Activated CD4-positive, alpha-beta memory T cell treated with anti-CD3 and anti-CD28 coated beads, Interleukin-2, amount 10 ng/mL, durations not matched to agents 7 days and 5 days (primary cell): ENCODE measurements at regions not wholly inside any gene's neighbourhood (a gene's known extent, or its start where the extent isn't known, plus 50 kb on each side); places are given as distances from the start of the nearest gene placed in this dataset.

Source experiments
- CTCF ChIA-PET: fragments of 350-600 bp; sonication (Branson Sonifier 250); formaldehyde crosslinking; loops from one replicate; lab custom pipeline; 2021; ENCODE audit warnings: antibody characterized with exemption, inconsistent platforms; lab: Charles Lee
- POLR2A ChIA-PET: fragments of 350-600 bp; sonication (Branson Sonifier 250); formaldehyde crosslinking; loops from one replicate; lab custom pipeline; 2021; ENCODE audit warnings: antibody characterized with exemption; lab: Charles Lee
- DNase-seq: peaks from one replicate; pipeline ENCODE4 v3.0.0-alpha.2; 2020
- H3K27ac Mint-ChIP-seq: one replicate; pipeline ENCODE4 v1.8.0; 2021; ENCODE audit warnings: mild to moderate bottlenecking, mixed read lengths
- H3K27me3 Mint-ChIP-seq: one replicate; pipeline ENCODE4 v1.8.0; 2021; ENCODE audit warnings: mixed read lengths
- H3K36me3 Mint-ChIP-seq: one replicate; pipeline ENCODE4 v1.8.0; 2021; ENCODE audit warnings: low read depth, mixed read lengths
- H3K4me1 Mint-ChIP-seq: one replicate; pipeline ENCODE4 v1.8.0; 2021; ENCODE audit warnings: mixed read lengths
- H3K4me3 Mint-ChIP-seq: one replicate; pipeline ENCODE4 v1.8.0; 2021; ENCODE audit warnings: mild to moderate bottlenecking, mixed read lengths
- H3K9me3 Mint-ChIP-seq: one replicate; pipeline ENCODE4 v1.8.0; 2021; ENCODE audit warnings: mixed read lengths

- no peaks in the 10 kb centered on the region for H3K36me3 Mint-ChIP-seq
- ChIA-PET POLR2A (no interaction called here), CTCF (no interaction called here)
- H3K27me3 Mint-ChIP-seq: no peaks in the 10 kb centered on the region
- H3K27ac Mint-ChIP-seq: no peak overlapping the region
- H3K9me3 Mint-ChIP-seq: peaks cover 5% of the 10 kb centered on the region
- H3K4me1 Mint-ChIP-seq: no peaks in the 10 kb centered on the region
- DNase-seq: no peak
- H3K4me3 Mint-ChIP-seq: no peak overlapping the region
Measured at GRCh38 chr19:32020538-32020937, 324.9 kb upstream of the ZNF507 start.

- no peak for DNase-seq
- Mint-ChIP-seq H3K9me3 (peaks cover 20% of the 10 kb centered on the region), H3K4me3 (no peak overlapping the region), H3K4me1 (no peaks in the 10 kb centered on the region), H3K27me3 (no peaks in the 10 kb centered on the region), H3K27ac (no peak overlapping the region), H3K36me3 (no peaks in the 10 kb centered on the region)
- POLR2A ChIA-PET: no interaction called here
- CTCF ChIA-PET: no interaction called here
Measured at GRCh38 chr19:32022044-32022640, 323.3 kb upstream of the ZNF507 start.

GRCh38 chr19:32022731-32023563, 322.5 kb upstream of the ZNF507 start:
- DNase-seq: no peak
- Mint-ChIP-seq H3K9me3 (peaks cover 22% of the 10 kb centered on the region), H3K4me3 (no peak overlapping the region), H3K4me1 (no peaks in the 10 kb centered on the region), H3K36me3 (no peaks in the 10 kb centered on the region), H3K27ac (no peak overlapping the region), H3K27me3 (no peaks in the 10 kb centered on the region)
- CTCF ChIA-PET: no interaction called here
- POLR2A ChIA-PET: no interaction called here

GRCh38 chr19:32023564-32023832, 321.9 kb upstream of the ZNF507 start:
- ChIA-PET POLR2A (no interaction called here), CTCF (no interaction called here)
- Mint-ChIP-seq H3K4me1 (no peaks in the 10 kb centered on the region), H3K36me3 (no peaks in the 10 kb centered on the region), H3K4me3 (no peak overlapping the region), H3K27me3 (no peaks in the 10 kb centered on the region), H3K27ac (no peak overlapping the region), H3K9me3 (peaks cover 24% of the 10 kb centered on the region)
- no peak for DNase-seq

GRCh38 chr19:32029235-32029634, 316.2 kb upstream of the ZNF507 start:
- ChIA-PET POLR2A (no interaction called here), CTCF (no interaction called here)
- no peak overlapping the region for H3K27ac Mint-ChIP-seq
- H3K9me3 Mint-ChIP-seq: peaks cover 19% of the 10 kb centered on the region
- no peak overlapping the region for H3K4me3 Mint-ChIP-seq
- no peaks in the 10 kb centered on the region for H3K27me3 Mint-ChIP-seq
- DNase-seq: no peak
- no peaks in the 10 kb centered on the region for H3K4me1 Mint-ChIP-seq
- H3K36me3 Mint-ChIP-seq: no peaks in the 10 kb centered on the region

- H3K36me3 Mint-ChIP-seq: no peaks in the 10 kb centered on the region
- ChIA-PET CTCF (no interaction called here), POLR2A (no interaction called here)
- H3K27me3 Mint-ChIP-seq: no peaks in the 10 kb centered on the region
- no peak for DNase-seq
- H3K9me3 Mint-ChIP-seq: peaks cover 2% of the 10 kb centered on the region
- H3K27ac Mint-ChIP-seq: no peak overlapping the region
- H3K4me3 Mint-ChIP-seq: no peak overlapping the region
- no peaks in the 10 kb centered on the region for H3K4me1 Mint-ChIP-seq
Measured at GRCh38 chr19:32032561-32032960, 312.8 kb upstream of the ZNF507 start.

- ChIA-PET CTCF (no interaction called here), POLR2A (no interaction called here)
- Mint-ChIP-seq H3K36me3 (no peaks in the 10 kb centered on the region), H3K4me3 (no peak overlapping the region), H3K27me3 (no peaks in the 10 kb centered on the region), H3K9me3 (no peaks in the 10 kb centered on the region), H3K4me1 (no peaks in the 10 kb centered on the region), H3K27ac (no peak overlapping the region)
- DNase-seq: no peak
Measured at GRCh38 chr19:32035626-32036025, 309.8 kb upstream of the ZNF507 start.

GRCh38 chr19:32038021-32038920, 307.1 kb upstream of the ZNF507 start:
- H3K27ac Mint-ChIP-seq: no peak overlapping the region
- ChIA-PET POLR2A (no interaction called here), CTCF (no interaction called here)
- H3K4me1 Mint-ChIP-seq: no peaks in the 10 kb centered on the region
- H3K36me3 Mint-ChIP-seq: no peaks in the 10 kb centered on the region
- H3K27me3 Mint-ChIP-seq: peaks cover 6% of the 10 kb centered on the region
- DNase-seq: no peak
- H3K9me3 Mint-ChIP-seq: no peaks in the 10 kb centered on the region
- no peak overlapping the region for H3K4me3 Mint-ChIP-seq

- Mint-ChIP-seq H3K36me3 (no peaks in the 10 kb centered on the region), H3K27ac (no peak overlapping the region), H3K27me3 (peaks cover 6% of the 10 kb centered on the region), H3K4me3 (no peak overlapping the region), H3K4me1 (no peaks in the 10 kb centered on the region), H3K9me3 (no peaks in the 10 kb centered on the region)
- CTCF ChIA-PET: no interaction called here
- no peak for DNase-seq
- POLR2A ChIA-PET: no interaction called here
Measured at GRCh38 chr19:32038961-32039360, 306.4 kb upstream of the ZNF507 start.

- Mint-ChIP-seq H3K27me3 (peaks cover 6% of the 10 kb centered on the region), H3K27ac (no peak overlapping the region), H3K4me3 (no peak overlapping the region), H3K4me1 (no peaks in the 10 kb centered on the region), H3K9me3 (no peaks in the 10 kb centered on the region), H3K36me3 (no peaks in the 10 kb centered on the region)
- POLR2A ChIA-PET: no interaction called here
- DNase-seq: no peak
- CTCF ChIA-PET: interaction anchor here (0.7 kb wide), 1 partner anchor 12 kb away, joined by 3 read pairs; no protein-coding TSS in a partner anchor
Measured at GRCh38 chr19:32039440-32039839, 306.0 kb upstream of the ZNF507 start.

GRCh38 chr19:32040236-32040635, 305.2 kb upstream of the ZNF507 start:
- Mint-ChIP-seq H3K9me3 (no peaks in the 10 kb centered on the region), H3K27me3 (peaks cover 6% of the 10 kb centered on the region), H3K4me1 (no peaks in the 10 kb centered on the region), H3K36me3 (no peaks in the 10 kb centered on the region), H3K27ac (no peak overlapping the region), H3K4me3 (no peak overlapping the region)
- ChIA-PET CTCF (no interaction called here), POLR2A (no interaction called here)
- DNase-seq: no peak

- H3K27me3 Mint-ChIP-seq: peaks cover 6% of the 10 kb centered on the region
- DNase-seq: peak; percentile 23
- no peaks in the 10 kb centered on the region for H3K9me3 Mint-ChIP-seq
- no peaks in the 10 kb centered on the region for H3K36me3 Mint-ChIP-seq
- H3K27ac Mint-ChIP-seq: no peak overlapping the region
- H3K4me3 Mint-ChIP-seq: no peak overlapping the region
- CTCF ChIA-PET: no interaction called here
- no peaks in the 10 kb centered on the region for H3K4me1 Mint-ChIP-seq
- POLR2A ChIA-PET: no interaction called here
Measured at GRCh38 chr19:32041681-32042292, 303.6 kb upstream of the ZNF507 start.

GRCh38 chr19:32047788-32048187, 297.6 kb upstream of the ZNF507 start:
- Mint-ChIP-seq H3K4me1 (no peaks in the 10 kb centered on the region), H3K36me3 (no peaks in the 10 kb centered on the region), H3K9me3 (peaks cover 1% of the 10 kb centered on the region), H3K4me3 (no peak overlapping the region), H3K27me3 (no peaks in the 10 kb centered on the region), H3K27ac (no peak overlapping the region)
- POLR2A ChIA-PET: no interaction called here
- DNase-seq: no peak
- CTCF ChIA-PET: no interaction called here
